WTC11 (cell line): ENCODE measurements at regions not wholly inside any gene's neighbourhood (a gene's known extent, or its start where the extent isn't known, plus 50 kb on each side); places are given as distances from the start of the nearest gene placed in this dataset.

Experiments used
- ATAC-seq: fragments of 200-7000 bp; cut with Tn5 transposase; 2 replicates; pipeline ENCODE4 v1.10.0; 2021; ENCODE audit warnings: mild to moderate bottlenecking, moderate library complexity
- CTCF ChIA-PET: fragments of 300-600 bp; sonication (Branson Sonifier 250); formaldehyde crosslinking; loops from one replicate; lab custom pipeline; 2021; ENCODE audit warnings: antibody characterized with exemption; lab: Charles Lee
- POLR2A ChIA-PET: fragments of 350-600 bp; sonication (Branson Sonifier 250); formaldehyde crosslinking; loops from one replicate; lab custom pipeline; 2021; ENCODE audit warnings: antibody characterized with exemption; lab: Charles Lee
- DNase-seq: peaks from one replicate; pipeline ENCODE4 v3.0.0; 2021; ENCODE audit warnings: low spot score
- H3K27ac Mint-ChIP-seq: 2 replicates; pipeline ENCODE4 v1.8.0; 2021; ENCODE audit warnings: mixed read lengths
- H3K27me3 Mint-ChIP-seq: 2 replicates; pipeline ENCODE4 v1.8.0; 2021; ENCODE audit warnings: low read depth, mild to moderate bottlenecking, moderate library complexity, mixed read lengths
- H3K36me3 Mint-ChIP-seq: 2 replicates; pipeline ENCODE4 v1.8.0; 2021; ENCODE audit warnings: mixed read lengths
- H3K4me1 Mint-ChIP-seq: 2 replicates; pipeline ENCODE4 v1.8.0; 2022; ENCODE audit warnings: mixed read lengths
- H3K4me3 Mint-ChIP-seq: 2 replicates; pipeline ENCODE4 v1.8.0; 2021; ENCODE audit warnings: mild to moderate bottlenecking, moderate library complexity, mixed read lengths
- H3K9me3 Mint-ChIP-seq: 2 replicates; pipeline ENCODE4 v1.8.0; 2021; ENCODE audit warnings: mixed read lengths
- FOXP1 ChIP-seq: sonication (generic); formaldehyde crosslinking; IDR thresholded peaks from 2 replicates; pipeline ENCODE4 v1.8.0; 2022; ENCODE audit warnings: missing genetic modification reagents, mild to moderate bottlenecking, moderate library complexity, borderline replicate concordance
- MYBL2 ChIP-seq: sonication (generic); formaldehyde crosslinking; IDR thresholded peaks from 2 replicates; pipeline ENCODE4 v1.8.1; 2023; ENCODE audit warnings: mild to moderate bottlenecking, moderate library complexity, missing genetic modification reagents
- NR3C1 ChIP-seq: sonication (generic); formaldehyde crosslinking; conservative IDR thresholded peaks from 2 replicates; pipeline ENCODE4 v1.8.1; 2023; ENCODE audit warnings: low read depth, mild to moderate bottlenecking, missing genetic modification reagents
- TEAD4 ChIP-seq: sonication (generic); formaldehyde crosslinking; IDR thresholded peaks from 2 replicates; pipeline ENCODE4 v1.8.0; 2022; ENCODE audit warnings: mild to moderate bottlenecking, missing genetic modification reagents
- TF ChIP-seq, protein P1 (sequence below): sonication (generic); formaldehyde crosslinking; IDR thresholded peaks from 2 replicates; pipeline ENCODE4 v1.8.0; 2022; ENCODE audit warnings: missing genetic modification reagents
- TF ChIP-seq, protein P2 (sequence below): sonication (generic); formaldehyde crosslinking; conservative IDR thresholded peaks from 2 replicates; pipeline ENCODE4 v1.8.1; 2023; ENCODE audit warnings: mild to moderate bottlenecking, low read depth, missing genetic modification reagents, moderate library complexity
- TF ChIP-seq, protein P3 (sequence below): fragments of 250-450 bp; sonication (Bioruptor Pico); IDR thresholded peaks from 2 replicates; pipeline ENCODE4 v1.9.0; 2021; ENCODE audit warnings: mild to moderate bottlenecking
- TF ChIP-seq, protein P4 (sequence below): fragments of 250-450 bp; sonication (Bioruptor Pico); conservative IDR thresholded peaks from 2 replicates; pipeline ENCODE4 v1.9.0; 2021; ENCODE audit warnings: mild to moderate bottlenecking
- TF ChIP-seq, protein P5 (sequence below): sonication (generic); formaldehyde crosslinking; IDR thresholded peaks from 2 replicates; pipeline ENCODE4 v1.8.1; 2023; ENCODE audit warnings: mild to moderate bottlenecking, missing genetic modification reagents, borderline replicate concordance
- TF ChIP-seq, protein P6 (sequence below): sonication (generic); formaldehyde crosslinking; IDR thresholded peaks from 2 replicates; pipeline ENCODE4 v1.8.1; 2022; ENCODE audit warnings: low read depth, mild to moderate bottlenecking, moderate library complexity, missing genetic modification reagents, borderline replicate concordance
- TF ChIP-seq, protein P7 (sequence below): fragments of 250-450 bp; sonication (Bioruptor Pico); IDR thresholded peaks from 2 replicates; pipeline ENCODE4 v2.1.2; 2022; ENCODE audit warnings: mild to moderate bottlenecking, moderate library complexity
- TF ChIP-seq, protein P8 (sequence below): sonication (generic); formaldehyde crosslinking; conservative IDR thresholded peaks from 2 replicates; pipeline ENCODE4 v1.8.1; 2022; ENCODE audit warnings: mild to moderate bottlenecking, missing genetic modification reagents
- TF ChIP-seq, protein P9 (sequence below): sonication (generic); formaldehyde crosslinking; IDR thresholded peaks from 2 replicates; pipeline ENCODE4 v1.8.1; 2023; ENCODE audit warnings: mild to moderate bottlenecking, moderate library complexity, missing genetic modification reagents

DNA sequence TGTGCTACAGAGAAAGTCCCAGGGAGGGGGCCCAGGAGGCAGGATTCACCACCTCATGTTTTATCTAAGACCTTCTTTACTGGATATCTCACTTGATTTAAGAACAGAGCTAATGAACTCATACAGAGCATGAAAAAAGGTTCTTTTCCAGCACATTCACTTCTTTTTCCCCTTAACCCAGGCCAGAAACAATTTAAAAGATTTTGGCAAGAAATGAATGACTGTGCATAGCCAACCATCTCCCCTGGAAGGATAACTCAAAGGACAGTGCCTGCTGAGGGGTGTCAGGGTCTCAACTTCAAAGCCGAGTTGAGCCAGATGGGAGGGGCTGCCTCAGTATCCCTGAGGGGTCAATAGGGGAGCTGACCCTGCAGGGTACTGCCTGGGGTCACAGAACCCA is 253.4 kb downstream of the SOD2 start (continued):
- TF ChIP-seq, protein P1, sequence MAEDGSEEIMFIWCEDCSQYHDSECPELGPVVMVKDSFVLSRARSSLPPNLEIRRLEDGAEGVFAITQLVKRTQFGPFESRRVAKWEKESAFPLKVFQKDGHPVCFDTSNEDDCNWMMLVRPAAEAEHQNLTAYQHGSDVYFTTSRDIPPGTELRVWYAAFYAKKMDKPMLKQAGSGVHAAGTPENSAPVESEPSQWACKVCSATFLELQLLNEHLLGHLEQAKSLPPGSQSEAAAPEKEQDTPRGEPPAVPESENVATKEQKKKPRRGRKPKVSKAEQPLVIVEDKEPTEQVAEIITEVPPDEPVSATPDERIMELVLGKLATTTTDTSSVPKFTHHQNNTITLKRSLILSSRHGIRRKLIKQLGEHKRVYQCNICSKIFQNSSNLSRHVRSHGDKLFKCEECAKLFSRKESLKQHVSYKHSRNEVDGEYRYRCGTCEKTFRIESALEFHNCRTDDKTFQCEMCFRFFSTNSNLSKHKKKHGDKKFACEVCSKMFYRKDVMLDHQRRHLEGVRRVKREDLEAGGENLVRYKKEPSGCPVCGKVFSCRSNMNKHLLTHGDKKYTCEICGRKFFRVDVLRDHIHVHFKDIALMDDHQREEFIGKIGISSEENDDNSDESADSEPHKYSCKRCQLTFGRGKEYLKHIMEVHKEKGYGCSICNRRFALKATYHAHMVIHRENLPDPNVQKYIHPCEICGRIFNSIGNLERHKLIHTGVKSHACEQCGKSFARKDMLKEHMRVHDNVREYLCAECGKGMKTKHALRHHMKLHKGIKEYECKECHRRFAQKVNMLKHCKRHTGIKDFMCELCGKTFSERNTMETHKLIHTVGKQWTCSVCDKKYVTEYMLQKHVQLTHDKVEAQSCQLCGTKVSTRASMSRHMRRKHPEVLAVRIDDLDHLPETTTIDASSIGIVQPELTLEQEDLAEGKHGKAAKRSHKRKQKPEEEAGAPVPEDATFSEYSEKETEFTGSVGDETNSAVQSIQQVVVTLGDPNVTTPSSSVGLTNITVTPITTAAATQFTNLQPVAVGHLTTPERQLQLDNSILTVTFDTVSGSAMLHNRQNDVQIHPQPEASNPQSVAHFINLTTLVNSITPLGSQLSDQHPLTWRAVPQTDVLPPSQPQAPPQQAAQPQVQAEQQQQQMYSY (CRISPR knock-in tag): no peak
- TF ChIP-seq, protein P2, sequence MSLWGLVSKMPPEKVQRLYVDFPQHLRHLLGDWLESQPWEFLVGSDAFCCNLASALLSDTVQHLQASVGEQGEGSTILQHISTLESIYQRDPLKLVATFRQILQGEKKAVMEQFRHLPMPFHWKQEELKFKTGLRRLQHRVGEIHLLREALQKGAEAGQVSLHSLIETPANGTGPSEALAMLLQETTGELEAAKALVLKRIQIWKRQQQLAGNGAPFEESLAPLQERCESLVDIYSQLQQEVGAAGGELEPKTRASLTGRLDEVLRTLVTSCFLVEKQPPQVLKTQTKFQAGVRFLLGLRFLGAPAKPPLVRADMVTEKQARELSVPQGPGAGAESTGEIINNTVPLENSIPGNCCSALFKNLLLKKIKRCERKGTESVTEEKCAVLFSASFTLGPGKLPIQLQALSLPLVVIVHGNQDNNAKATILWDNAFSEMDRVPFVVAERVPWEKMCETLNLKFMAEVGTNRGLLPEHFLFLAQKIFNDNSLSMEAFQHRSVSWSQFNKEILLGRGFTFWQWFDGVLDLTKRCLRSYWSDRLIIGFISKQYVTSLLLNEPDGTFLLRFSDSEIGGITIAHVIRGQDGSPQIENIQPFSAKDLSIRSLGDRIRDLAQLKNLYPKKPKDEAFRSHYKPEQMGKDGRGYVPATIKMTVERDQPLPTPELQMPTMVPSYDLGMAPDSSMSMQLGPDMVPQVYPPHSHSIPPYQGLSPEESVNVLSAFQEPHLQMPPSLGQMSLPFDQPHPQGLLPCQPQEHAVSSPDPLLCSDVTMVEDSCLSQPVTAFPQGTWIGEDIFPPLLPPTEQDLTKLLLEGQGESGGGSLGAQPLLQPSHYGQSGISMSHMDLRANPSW (CRISPR knock-in tag): no peak
- TF ChIP-seq, protein P3, sequence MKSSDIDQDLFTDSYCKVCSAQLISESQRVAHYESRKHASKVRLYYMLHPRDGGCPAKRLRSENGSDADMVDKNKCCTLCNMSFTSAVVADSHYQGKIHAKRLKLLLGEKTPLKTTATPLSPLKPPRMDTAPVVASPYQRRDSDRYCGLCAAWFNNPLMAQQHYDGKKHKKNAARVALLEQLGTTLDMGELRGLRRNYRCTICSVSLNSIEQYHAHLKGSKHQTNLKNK (CRISPR knock-in tag): no peak
- TF ChIP-seq, protein P4, sequence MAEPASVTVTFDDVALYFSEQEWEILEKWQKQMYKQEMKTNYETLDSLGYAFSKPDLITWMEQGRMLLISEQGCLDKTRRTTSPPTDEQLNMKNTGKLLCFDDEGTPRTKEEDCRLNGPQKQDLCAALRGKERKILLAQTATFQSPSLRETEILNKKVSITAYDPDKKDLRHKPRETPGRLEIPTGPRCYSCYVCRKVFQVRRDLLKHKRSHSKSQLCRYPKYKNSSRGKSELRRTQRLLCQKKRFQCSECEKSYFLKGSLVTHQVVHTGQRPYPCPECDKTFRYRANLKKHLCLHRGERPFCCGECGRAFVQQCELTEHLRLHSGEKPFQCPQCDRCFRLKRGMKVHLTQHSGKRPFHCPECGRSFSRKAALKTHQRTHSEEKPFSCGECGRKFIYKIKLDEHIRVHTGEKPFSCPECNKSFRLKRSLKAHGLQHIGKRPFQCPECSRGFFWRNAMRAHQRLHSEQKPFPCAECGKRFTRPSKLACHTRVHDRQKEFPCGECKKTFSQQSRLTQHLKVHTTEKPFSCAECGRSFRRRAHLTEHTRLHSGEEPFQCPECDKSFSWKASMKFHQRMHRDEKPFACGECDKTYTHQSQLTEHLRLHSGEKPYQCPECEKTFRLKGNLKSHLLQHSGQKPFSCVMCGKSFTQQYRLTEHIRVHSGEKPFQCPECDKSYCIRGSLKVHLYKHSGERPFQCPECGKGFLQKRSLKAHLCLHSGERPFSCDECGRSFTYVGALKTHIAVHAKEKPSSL: no peak
- no peak for TF ChIP-seq FOXP1 (CRISPR knock-in tag)
- TF ChIP-seq, all 79 proteins: peak for 0

DNA sequence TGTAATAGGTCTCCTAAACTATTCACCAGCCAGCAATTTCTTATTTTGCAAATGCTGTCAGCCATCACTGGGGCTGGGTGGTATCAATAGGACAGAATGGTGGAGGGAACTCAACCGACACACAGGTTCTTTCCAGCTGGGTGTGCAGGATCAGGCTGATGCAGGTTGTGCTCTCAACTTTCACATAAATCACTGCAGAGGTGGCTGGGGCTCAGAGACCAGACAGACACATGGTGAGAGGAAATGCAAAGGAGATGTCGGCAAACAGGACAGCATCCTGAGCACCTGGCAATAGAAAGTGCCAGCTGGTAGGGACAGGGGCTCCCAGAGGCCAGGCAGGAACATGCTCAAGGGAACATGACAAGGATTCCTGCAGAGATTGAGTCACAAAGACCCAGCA is 254.9 kb downstream of the SOD2 start:
- Mint-ChIP-seq H3K9me3 (peaks cover 20% of the 10 kb centered on the region), H3K36me3 (peaks cover 11% of the 10 kb centered on the region), H3K27ac (no peak overlapping the region)
- TF ChIP-seq, protein P5, sequence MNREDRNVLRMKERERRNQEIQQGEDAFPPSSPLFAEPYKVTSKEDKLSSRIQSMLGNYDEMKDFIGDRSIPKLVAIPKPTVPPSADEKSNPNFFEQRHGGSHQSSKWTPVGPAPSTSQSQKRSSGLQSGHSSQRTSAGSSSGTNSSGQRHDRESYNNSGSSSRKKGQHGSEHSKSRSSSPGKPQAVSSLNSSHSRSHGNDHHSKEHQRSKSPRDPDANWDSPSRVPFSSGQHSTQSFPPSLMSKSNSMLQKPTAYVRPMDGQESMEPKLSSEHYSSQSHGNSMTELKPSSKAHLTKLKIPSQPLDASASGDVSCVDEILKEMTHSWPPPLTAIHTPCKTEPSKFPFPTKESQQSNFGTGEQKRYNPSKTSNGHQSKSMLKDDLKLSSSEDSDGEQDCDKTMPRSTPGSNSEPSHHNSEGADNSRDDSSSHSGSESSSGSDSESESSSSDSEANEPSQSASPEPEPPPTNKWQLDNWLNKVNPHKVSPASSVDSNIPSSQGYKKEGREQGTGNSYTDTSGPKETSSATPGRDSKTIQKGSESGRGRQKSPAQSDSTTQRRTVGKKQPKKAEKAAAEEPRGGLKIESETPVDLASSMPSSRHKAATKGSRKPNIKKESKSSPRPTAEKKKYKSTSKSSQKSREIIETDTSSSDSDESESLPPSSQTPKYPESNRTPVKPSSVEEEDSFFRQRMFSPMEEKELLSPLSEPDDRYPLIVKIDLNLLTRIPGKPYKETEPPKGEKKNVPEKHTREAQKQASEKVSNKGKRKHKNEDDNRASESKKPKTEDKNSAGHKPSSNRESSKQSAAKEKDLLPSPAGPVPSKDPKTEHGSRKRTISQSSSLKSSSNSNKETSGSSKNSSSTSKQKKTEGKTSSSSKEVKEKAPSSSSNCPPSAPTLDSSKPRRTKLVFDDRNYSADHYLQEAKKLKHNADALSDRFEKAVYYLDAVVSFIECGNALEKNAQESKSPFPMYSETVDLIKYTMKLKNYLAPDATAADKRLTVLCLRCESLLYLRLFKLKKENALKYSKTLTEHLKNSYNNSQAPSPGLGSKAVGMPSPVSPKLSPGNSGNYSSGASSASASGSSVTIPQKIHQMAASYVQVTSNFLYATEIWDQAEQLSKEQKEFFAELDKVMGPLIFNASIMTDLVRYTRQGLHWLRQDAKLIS: no peak
- TF ChIP-seq NR3C1 (no peak), MYBL2 (CRISPR knock-in tag) (no peak), TEAD4 (CRISPR knock-in tag) (no peak)
- TF ChIP-seq, protein P6, sequence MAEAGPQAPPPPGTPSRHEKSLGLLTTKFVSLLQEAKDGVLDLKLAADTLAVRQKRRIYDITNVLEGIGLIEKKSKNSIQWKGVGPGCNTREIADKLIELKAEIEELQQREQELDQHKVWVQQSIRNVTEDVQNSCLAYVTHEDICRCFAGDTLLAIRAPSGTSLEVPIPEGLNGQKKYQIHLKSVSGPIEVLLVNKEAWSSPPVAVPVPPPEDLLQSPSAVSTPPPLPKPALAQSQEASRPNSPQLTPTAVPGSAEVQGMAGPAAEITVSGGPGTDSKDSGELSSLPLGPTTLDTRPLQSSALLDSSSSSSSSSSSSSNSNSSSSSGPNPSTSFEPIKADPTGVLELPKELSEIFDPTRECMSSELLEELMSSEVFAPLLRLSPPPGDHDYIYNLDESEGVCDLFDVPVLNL (CRISPR knock-in tag): no peak
- TF ChIP-seq, protein P2 (CRISPR knock-in tag): no peak
- TF ChIP-seq, protein P7, sequence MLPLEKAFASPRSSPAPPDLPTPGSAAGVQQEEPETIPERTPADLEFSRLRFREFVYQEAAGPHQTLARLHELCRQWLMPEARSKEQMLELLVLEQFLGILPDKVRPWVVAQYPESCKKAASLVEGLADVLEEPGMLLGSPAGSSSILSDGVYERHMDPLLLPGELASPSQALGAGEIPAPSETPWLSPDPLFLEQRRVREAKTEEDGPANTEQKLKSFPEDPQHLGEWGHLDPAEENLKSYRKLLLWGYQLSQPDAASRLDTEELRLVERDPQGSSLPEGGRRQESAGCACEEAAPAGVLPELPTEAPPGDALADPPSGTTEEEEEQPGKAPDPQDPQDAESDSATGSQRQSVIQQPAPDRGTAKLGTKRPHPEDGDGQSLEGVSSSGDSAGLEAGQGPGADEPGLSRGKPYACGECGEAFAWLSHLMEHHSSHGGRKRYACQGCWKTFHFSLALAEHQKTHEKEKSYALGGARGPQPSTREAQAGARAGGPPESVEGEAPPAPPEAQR (CRISPR knock-in tag): no peak
- TF ChIP-seq, protein P8, sequence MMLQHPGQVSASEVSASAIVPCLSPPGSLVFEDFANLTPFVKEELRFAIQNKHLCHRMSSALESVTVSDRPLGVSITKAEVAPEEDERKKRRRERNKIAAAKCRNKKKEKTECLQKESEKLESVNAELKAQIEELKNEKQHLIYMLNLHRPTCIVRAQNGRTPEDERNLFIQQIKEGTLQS: no peak
- TF ChIP-seq, protein P9, sequence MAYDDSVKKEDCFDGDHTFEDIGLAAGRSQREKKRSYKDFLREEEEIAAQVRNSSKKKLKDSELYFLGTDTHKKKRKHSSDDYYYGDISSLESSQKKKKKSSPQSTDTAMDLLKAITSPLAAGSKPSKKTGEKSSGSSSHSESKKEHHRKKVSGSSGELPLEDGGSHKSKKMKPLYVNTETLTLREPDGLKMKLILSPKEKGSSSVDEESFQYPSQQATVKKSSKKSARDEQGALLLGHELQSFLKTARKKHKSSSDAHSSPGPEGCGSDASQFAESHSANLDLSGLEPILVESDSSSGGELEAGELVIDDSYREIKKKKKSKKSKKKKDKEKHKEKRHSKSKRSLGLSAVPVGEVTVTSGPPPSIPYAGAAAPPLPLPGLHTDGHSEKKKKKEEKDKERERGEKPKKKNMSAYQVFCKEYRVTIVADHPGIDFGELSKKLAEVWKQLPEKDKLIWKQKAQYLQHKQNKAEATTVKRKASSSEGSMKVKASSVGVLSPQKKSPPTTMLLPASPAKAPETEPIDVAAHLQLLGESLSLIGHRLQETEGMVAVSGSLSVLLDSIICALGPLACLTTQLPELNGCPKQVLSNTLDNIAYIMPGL (CRISPR knock-in tag): no peak

More for the DNA sequence above, 254.9 kb downstream of the SOD2 start:
- ATAC-seq: no peak
- CTCF ChIA-PET: no interaction called here
- peaks cover 12% of the 10 kb centered on the region for H3K27me3 Mint-ChIP-seq
- H3K4me3 Mint-ChIP-seq: no peak overlapping the region
- no peak for DNase-seq
- peaks cover 7% of the 10 kb centered on the region; the same call in 1 of the 2 replicates for H3K4me1 Mint-ChIP-seq
- POLR2A ChIA-PET: no interaction called here
